Islet precursor cell (in vitro differentiated cells): ENCODE measurements at regions not wholly inside any gene's neighbourhood (a gene's known extent, or its start where the extent isn't known, plus 50 kb on each side); places are given as distances from the start of the nearest gene placed in this dataset.

ENCODE experiments used
- DNase-seq: peaks from one replicate; pipeline ENCODE4 v3.0.0-alpha.2; 2018

DNA sequence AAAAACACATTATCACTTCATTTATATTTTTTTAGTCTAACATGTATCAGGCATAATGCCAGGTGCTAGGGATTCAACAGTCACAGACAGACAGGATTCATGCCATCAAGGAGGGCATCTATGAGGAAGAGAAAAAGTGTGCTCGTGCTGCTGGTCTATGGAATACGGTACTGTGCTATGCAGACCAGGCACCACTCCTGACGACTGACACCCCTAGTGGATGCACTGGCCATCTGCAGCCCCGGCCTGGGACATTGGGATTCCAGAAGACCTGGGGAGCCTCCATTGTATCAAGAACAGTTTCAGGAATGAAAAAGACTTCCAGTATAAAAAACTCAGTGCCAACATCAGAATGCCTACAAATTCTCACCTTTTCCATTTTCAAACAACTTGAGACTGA is 94.0 kb downstream of the KLF12 start:
- DNase-seq: peak; percentile 88

DNA sequence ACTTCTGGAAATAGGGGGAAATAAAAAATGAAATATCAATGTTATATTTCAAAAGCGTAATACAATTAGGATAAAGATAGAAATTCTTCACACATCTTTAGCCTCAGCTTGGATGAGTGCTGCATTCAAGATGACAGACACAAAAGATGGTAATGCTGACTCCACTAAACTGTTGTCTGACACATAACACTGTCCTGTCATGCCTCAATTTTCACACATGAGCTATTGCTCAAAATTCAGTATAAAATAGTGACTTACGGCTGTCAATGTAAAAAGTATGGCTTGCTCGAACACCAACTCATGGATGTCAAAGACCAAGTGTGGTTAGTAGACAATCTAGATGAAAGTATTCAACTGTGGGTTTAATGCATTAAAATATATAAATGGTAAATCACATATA is 94.5 kb downstream of the KLF12 start:
- no peak for DNase-seq

DNA sequence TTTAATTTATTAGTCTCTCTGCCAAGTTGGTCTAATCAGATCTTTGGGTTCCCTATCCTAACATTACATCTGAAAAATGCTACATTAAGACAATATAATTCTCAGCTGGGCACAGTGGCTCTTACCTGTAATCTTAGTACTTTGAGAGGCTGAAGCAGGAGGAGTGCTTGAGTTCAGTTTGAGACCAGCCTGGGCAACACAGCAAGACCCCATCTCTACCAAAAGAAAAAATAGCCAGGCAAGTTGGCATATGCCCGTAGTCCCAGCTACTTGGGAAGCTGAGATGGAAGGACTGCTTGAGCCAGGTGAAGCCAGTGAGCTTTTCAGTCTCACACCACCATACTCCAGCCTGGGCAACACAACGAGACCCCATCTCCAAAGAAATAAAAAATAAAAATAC is 95.0 kb downstream of the KLF12 start:
- no peak for DNase-seq

DNA sequence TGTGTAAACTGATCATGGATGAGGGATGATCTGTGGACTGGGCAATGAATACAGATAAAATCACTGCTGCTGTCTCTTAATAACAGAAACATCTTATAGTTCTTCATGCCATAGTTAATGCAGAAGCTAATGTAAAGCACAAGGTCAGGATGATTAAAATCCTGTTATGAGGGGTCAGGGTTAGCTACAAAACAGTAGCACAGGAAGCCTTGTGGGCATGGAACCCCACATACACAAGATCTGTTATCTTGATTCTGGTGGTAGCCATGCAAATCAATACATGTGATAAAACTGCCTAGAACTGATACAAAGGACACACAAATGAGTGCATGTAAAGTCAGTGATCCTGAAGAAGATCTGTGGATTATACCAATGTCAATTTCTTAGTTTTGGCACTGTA is 96.4 kb downstream of the KLF12 start:
- DNase-seq: no peak

DNA sequence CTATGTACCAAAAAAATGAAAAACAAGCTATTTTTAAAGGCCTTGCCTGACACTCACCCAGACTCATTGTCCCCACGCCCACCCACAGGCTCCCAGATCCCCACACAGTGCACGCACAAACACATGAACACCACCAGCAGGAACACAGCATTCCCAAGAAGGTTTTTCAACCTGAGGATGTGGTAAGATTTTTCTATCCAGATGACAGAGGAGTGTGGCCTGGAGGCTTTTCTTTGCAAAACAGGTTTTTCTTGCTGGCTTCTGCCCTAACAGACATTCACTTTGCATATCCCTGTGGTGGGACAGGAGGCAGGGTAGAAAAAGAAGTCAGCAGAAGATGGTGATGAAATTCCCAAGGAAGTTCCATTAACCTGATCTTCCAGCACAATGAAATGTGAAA is 97.8 kb downstream of the KLF12 start:
- DNase-seq: peak; percentile 95

DNA sequence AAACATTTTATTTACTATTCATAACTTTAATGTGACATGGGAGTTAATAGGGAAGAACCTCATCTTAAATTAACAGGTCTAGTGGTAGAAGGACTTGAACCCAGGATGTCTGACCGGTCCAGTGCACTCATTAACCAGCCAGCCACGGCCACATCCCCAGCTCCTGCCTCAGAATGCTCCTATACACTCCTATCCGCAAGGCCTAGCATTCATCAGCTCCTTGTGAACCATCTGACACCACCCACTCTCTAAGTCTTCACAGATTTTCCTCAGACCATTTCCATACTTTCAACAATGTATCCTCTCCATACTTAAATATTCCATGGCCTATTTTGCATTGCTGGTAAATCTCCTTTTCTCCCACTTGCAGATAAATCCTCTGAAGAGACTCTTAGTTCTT is 98.3 kb downstream of the KLF12 start:
- peak; percentile 58 for DNase-seq

DNA sequence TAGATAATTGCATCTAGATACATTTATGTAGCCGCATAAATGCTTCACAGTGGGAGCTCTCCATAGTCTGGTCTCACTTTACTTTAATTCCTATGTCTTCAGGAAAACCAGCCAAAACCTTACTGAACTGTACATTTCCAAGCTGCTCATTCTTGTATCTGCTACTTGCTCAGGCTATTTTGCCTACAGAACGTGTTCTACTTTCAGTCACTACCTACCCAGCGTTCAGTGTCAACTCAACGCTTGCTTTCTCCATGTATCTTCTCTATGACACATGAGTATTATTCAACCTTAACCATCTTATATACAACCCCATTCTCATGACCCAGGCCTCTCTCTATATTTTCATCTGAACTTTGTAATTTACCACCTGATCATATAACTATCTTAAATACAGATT is 101.9 kb downstream of the KLF12 start:
- DNase-seq: no peak

DNA sequence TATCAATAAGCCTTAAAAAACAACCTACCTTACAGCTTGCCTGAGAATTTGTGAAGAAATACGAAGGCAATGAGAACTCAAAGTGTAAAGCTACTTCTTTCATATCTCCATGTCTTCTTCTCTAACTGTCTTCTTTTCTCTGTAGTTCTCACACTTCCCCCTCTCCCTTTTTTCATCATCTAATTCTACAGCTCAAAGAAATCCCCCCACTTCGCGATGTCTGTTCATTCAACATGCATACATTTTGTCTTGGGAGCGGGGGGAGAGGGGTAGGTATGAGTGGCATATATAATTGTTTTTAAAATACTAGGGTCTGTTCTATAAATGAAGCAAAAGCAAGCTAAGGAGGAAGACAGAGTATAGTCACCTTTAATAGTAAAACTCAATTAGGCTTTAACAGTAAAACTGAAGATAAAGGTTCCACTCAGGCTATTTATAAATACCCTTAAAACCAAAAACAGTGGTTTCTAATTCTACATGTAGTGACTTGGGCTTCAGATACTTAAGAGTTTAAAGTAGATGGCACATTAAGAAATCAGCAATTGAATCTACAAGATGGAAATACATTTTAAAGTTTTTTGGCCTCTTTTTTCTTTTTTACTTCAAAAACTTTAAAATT is 106.9 kb downstream of the KLF12 start:
- DNase-seq: no peak

DNA sequence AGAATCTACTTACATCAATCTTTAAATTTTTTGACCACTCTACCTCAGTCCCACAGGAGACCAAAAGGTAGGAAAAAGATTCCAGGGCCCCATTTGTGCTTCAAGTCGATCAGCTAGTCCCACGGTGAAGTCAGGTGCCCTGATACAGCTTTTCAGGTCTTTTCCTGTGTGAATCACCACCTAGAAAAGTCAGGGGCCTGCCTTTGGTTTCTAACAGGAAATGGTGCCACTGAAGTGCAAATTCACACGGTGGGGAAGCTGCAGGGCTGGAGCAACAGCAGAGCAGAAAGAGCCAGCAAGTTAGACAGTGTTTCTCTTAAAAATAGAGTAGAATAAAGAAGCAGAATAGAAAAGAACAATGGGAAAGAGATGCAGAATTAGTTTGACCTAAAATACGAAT is 107.5 kb downstream of the KLF12 start:
- peak; percentile 89 for DNase-seq

DNA sequence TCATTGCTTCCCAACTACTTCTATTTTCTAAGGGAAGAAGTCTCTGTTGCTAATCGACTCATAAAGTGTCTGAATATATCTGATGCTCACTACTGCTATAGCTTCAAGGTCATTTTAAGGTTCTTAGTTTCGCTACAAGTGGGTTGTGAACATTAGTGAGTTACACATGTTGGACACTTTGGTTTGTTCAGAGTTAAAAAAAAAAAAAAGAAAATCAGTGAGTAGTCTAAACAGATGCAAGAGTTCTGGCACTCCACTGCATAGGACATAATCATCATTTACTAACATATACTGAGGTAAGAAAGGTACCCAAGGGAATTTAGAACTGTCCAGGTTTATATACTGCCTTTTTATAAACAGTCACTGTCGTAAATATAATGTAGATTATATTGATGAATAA is 108.8 kb downstream of the KLF12 start:
- no peak for DNase-seq

DNA sequence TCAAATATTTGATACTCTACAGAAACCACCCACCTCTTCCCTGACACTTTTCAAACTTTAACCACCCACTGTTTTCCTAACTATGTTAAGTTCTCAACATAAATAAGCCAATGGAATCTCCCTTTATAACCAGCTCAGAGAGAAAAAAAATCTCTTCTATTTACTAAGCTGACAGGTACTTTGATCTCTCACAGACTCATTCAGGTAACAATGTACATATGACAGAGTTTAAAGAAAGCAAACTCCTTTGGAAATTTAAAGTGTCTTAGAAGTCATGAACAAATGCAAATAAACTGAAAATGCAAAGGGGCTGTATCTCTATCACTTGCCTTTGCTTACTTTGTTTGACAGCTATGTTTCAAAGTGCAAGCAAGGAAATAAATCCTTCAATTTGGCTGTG is 109.3 kb downstream of the KLF12 start:
- DNase-seq: no peak

DNA sequence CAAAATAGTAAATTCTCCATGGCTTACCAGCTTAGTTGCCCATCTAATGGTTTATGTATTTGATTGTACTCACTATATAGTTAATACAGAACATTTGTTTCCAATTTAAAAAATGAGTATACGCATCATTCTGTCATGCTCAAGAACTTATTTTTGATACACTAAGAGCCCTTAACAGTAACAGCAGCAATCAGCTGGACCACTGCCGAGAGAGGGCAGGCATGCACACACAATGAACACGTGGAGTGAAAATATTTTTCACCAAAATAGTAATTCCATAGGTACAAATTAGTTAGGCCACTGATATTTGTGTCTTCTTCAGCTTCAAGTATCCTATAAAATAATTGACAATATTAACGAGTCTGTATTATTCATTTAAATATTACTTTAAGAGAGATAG is 109.9 kb downstream of the KLF12 start:
- DNase-seq: no peak

DNA sequence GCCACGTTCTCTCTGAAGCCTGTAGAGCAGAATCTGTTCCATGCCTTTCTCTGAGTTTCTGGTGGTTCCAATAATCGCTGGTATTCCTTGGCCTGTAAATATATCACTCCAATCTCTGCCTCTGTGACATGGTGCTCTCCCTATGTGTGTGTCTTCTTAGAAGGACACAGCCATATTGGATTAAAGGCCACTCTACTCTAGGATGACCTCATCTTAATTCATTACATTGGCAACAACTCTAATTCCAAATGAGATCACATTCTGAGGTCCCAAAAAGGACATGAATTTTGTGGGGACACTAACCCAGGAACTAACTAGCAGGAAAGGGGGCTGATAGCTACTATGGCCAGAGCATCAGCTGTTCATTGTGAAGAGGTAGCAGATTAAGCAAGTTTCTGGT is 110.7 kb downstream of the KLF12 start:
- DNase-seq: no peak

DNA sequence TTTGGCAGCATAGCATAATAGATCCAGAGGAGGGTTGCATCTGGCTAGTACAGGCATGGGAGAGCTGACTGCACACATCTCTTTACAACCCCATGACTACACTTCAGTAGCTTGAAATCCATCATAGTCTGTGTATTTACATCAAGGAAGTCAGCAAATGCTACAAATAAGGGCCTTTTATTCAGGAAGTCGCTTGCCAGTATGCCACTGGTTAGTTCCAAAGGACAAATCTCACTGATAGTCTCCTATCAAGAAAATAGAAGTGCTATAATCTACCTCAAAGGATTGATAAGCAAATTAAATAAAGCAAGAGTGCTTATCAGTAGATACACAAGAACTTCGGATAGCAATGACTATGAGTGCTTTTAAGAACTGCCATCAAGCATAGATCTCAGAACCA is 112.7 kb downstream of the KLF12 start:
- DNase-seq: no peak

DNA sequence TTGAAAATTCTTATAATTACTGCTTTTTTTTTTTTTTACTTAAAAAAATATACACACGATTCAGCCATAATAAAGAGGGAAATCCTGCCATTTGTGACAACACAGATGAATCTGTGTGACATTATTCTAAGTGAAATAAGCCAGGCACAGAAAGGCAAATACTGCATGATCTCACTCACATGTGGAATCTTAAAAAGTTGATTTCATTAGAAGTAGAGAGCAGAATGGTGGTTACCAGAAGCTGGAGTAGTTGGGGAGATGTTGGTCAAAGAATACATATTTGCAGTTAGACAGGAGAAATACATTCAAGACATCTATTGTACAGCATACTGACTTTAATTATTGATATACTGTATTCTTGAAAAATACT is 116.2 kb downstream of the KLF12 start:
- no peak for DNase-seq

DNA sequence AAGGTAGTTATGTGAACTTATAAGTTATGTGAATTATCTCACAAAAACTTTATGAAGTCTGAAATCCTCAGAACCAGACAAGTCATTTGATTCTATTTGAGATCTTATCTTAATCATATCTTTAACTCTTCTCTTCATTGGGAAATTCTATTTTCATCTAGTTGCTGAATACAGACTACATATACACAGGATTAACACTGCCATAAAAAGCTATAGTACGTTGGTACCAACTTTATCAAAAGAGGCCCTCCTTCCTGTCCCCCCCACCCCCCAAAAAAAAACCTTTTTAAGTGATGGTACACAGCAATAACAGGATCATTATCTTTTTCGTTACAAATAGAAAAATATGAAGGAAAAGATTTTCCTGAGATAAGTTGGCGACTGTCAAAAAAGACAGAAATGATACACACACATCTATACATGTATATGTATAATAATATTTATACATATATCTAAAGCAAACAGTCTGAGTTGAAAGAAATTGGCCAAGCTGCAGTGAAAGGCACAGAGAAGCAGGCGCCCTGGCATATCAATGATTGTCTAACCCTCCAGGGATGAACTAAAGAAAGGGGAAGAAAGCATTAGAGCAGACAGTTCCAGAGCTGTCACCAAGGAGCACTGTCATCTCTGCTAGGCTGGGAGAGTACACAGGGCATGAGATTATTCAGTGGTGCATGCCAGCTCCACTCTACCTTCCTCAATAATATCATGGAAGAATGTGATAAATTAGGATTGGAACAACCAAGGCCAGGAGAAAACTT is 116.7 kb downstream of the KLF12 start:
- DNase-seq: no peak

DNA sequence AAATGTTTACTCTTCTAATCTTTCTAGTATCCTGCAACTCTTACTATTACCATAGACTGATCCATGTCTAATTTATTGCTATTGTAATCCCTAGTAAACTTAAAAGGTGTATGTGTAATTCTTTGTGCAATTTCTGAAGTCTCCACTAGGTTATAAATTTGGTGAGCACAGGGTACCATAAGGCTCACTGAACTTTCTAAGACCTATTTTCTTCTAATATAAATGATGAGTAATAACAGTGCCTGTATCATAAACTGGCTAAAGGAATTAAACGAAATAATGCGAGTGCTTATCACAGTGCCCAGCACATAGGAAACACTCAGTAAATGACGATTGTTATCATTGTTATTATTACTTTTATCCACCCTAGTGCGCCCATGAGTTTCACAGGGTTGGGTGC is 119.1 kb downstream of the KLF12 start:
- DNase-seq: no peak

DNA sequence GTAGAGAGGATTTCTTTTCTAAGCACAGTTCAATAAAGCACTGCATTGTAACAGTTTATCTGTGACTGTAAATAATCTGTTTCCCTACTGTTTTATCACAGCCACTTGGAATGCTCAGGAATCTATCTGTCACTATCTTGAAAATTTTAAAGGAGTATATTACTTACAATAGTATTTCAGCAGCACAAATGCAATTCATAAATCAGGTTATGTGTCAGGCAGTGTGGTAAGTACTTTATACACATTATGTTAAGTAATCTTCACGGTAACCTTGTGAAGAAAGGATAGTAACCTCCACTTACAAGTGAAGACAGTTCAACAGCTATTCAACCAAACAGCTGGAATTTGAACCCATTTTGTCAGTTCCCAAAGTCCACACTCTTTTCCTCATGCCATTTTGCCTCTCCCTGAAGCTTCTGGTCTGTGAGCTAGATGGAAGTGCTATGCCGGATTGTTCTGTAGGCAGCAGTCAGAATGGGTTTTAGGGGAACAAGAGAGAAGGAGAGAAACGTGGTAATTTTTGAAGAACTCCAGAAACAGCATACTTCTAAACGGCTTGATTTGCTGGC is 125.0 kb downstream of the KLF12 start:
- no peak for DNase-seq

DNA sequence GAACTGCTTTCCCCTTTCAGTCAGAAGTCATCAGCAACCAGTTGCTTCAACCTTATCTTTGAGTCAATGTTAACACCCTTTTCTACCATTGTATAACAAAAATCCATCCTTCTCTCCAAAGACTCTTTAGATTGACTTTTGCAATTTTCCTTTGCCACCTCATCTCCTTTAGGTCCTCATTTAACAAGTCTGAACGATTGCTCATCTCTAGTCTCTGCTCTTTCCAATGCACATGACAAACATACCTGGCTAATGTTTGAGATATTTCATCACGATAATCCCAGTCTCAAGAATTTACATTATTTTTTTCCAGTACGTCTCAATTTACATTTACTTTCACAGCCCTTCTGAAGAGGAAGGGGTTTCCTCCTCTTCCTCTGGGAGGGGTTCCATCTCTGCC is 127.5 kb downstream of the KLF12 start:
- DNase-seq: no peak

DNA sequence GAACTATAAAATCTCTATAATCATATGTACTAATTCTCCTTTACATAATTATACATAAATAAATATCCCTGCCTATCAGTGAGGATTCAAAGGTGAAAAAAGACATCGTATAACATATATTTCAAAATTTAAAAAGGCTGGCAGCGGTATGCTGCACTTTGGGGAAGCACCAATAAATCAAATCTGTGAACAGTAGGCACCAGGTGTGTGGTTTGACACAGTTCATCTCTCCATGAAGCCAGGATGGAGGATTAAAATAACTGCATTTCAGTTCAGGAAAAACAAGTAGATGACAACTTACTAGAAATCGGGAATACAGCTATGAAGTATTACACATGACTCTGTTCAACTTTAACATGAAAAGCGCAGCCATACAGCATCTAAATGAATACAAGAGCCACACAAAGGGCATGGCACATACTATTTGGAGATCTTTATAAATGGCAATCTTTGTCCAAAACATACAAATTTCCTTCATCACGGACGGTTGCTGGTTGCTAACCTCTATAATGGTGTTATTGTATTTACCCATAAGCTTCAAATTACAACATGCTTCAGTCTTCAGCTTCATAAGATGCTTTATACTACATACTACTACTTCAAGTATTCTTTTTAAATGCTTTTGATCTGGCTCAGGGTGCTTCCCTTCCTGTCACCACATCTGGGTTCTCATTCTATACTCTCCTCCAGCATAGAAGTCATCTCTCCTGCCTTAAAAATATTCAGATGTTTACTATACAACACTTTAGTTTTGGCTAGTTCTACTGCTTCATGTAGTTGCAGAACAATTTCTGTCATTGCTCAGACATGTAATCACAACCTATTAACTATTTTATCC is 128.7 kb downstream of the KLF12 start:
- no peak for DNase-seq

DNA sequence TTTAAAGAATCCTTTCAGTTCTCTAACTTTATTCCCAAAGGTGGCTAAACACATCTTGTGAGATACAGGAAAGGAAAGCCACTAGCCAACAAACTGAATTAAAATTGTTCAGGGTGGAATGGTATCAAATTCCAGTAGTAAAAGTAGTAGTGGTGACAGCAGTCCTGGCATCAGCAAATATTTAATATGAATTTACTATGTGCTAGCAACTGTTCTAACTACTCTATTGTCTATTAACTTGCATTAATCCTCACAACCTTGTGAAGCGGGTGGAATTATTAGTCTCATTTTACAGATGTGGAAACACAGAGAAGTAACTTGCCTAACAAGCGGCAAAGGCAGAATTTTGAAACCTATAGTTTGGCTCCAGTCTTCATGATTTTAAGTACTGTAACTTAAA is 130.1 kb downstream of the KLF12 start:
- DNase-seq: no peak

DNA sequence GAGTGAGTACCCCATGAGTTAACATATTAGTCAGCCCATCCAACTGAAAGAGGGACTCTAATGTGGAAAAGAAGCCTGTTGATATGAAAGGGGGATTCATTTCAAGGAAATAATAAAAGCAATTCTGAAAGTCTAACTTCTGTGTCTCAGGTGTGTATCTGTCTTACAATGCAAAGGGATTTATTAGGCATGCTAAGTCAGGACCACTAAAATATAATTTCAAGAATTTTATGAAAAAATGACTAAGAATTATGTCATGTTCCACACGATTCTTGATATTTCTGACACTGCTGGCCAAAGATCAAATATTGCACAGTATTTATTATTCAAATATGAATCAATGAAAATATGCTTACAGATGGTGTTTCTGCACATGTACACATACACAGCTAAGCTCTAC is 130.8 kb downstream of the KLF12 start:
- DNase-seq: no peak

DNA sequence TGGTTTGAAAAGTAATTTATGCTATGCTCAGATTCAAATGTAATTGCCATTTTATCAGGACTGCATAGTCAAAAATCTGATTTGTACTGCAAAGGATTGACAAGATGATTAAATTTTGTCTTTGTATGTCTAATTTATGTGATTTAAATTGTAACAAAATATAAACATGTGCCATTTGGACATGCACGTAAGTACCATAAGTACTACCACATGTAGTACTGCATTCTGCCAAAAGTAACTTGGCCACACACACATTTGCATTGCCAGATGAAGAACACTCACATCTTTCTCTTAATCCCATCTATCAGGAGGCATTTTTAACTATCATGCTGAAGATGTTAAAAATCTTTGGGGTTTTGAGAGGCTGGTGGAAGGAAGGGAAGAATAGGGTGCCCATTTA is 133.3 kb downstream of the KLF12 start:
- no peak for DNase-seq

DNA sequence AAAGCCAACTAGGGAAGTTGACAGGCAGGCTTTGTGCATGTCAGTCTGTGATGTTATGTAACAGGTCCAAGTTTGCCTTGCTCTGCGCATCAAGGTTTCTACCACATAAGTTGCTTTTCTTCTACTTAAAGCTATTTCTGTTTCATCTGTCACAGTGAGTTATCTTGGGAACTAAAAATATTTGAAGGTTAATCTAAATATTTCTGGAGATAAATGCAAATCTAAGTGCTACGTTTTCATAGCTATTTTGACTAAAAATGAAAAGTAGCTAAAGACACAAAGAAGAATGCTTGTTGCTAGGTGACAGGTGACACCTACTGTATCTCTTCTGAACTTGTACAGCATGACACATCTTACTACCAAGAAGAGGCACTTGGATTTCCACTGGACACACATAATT is 135.6 kb downstream of the KLF12 start:
- DNase-seq: no peak
